Stomach (tissue), 8 donors: ENCODE measurements at regions not wholly inside any gene's neighbourhood (a gene's known extent, or its start where the extent isn't known, plus 50 kb on each side); places are given as distances from the start of the nearest gene placed in this dataset.

Experiments used
- DNase-seq, 2 donors: peaks; one replicate each; pipeline versions ENCODE4 v3.0.0 to v3.0.0-alpha.2; 2013 to 2019
- H3K27ac ChIP-seq, 5 donors: fragments of 200-600 bp in 4 of 5; sonication (generic) in 4 of 5; one replicate each; pipeline ENCODE4 v1.5.1; 2013 to 2019; ENCODE audit warnings: mild to moderate bottlenecking in 1 of 5, moderate library complexity in 1 of 5
- H3K27me3 ChIP-seq, 3 donors: fragments of 200-600 bp; sonication (generic); one replicate each; pipeline ENCODE4 v1.5.1; 2017 to 2019; ENCODE audit warnings: mixed run types in 1 of 3
- H3K36me3 ChIP-seq, 4 donors: fragments of 200-600 bp; sonication (generic); 1 replicate in 3 of 4; 2 replicates in 1 of 4; pipeline ENCODE4 v1.5.1; 2016 to 2019
- H3K4me1 ChIP-seq, 4 donors: fragments of 200-600 bp; sonication (generic); one replicate each; pipeline ENCODE4 v1.5.1; 2016 to 2019
- H3K4me3 ChIP-seq, 4 donors: fragments of 200-600 bp; sonication (generic) in 3 of 4; one replicate each; pipeline ENCODE4 v1.5.1; 2016 to 2019; ENCODE audit warnings: mild to moderate bottlenecking in 1 of 4
- H3K9me3 ChIP-seq, 4 donors: fragments of 200-600 bp; sonication (generic); one replicate each; pipeline ENCODE4 v1.5.1; 2016 to 2019
- EP300 ChIP-seq: sonication (generic); formaldehyde crosslinking; IDR thresholded peaks from one replicate; pipeline ENCODE4 v1.6.1; 2017; ENCODE audit warnings: antibody characterized with exemption
- POLR2A ChIP-seq, 4 donors: fragments of 450-650 bp; IDR thresholded peaks; one replicate each; pipeline ENCODE4 v1.6.1; 2016; ENCODE audit warnings: antibody characterized with exemption in 4 of 4, control low read depth in 2 of 4, mild to moderate bottlenecking in 1 of 4, moderate library complexity in 1 of 4
- POLR2AphosphoS5 ChIP-seq, 3 donors: sonication (generic); formaldehyde crosslinking; IDR thresholded peaks; one replicate each; pipeline ENCODE4 v1.6.1; 2016; ENCODE audit warnings: antibody characterized with exemption in 3 of 3
- WGBS, 5 donors: extraction: QIAGEN DNeasy Blood & Tissue Kit in 3 of 5; methylation state at CpG; one replicate each; pipeline versions ENCODE4 v1.1.5 to v1.1.7; 2013 to 2018; 5-methylcytosine and 5-hydroxymethylcytosine counted together
- intact Hi-C: fragments of 100-400 bp; cut with DNase I; formaldehyde crosslinking; loops from one replicate; pipeline ENCODE4 v1.15.1; 2023; ENCODE audit warnings: low total_unique reads
- TF ChIP-seq, protein P1 (sequence below), 7 experiments: fragments of 450-650 bp in 4 of 7; fragments of 200-600 bp in 3 of 7; sonication (generic) in 3 of 7; IDR thresholded peaks; one replicate each; pipeline ENCODE4 v1.5.1; 2016 to 2019; ENCODE audit warnings: antibody characterized with exemption in 7 of 7, control low read depth in 2 of 7, mild to moderate bottlenecking in 1 of 7
- donor health status: healthy with polysubstance abuse.
- donor health status: Bipolar disorder and iron deficiency.
- donor health status: healthy.

DNA sequence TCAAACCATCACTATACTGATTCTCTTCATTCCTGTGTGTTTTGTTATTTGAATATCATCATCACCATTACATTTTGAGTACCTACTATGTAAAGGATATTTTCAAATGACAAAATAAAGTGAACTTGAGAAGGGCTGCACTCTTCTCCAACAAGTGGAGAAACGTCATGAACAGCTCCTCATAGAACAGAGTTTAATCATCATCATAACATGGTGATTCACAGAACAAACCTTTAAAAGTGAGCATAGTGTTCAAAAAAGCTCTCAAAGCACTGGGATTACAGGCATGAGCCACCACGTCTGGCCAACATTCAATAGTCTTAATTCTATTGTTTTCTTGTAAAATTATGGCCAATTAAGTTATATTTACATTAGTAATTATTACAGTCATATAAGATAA is 993.9 kb downstream of the PDHA2 start:
- no peak for DNase-seq
- Histone ChIP-seq H3K27ac (no peak overlapping the region), H3K9me3 (no peaks in the 10 kb centered on the region), H3K36me3 (no peaks in the 10 kb centered on the region), H3K4me3 (no peak overlapping the region), H3K4me1 (no peaks in the 10 kb centered on the region), H3K27me3 (no peaks in the 10 kb centered on the region)
- intact Hi-C loops, result no loop called here
- TF ChIP-seq POLR2A (IDR thresholded peaks at IDR 0.05), result no peak
- 57 to 76% (median 68%) methylated on average over 2 of the region's 2 CpGs for WGBS, 5 donors

DNA sequence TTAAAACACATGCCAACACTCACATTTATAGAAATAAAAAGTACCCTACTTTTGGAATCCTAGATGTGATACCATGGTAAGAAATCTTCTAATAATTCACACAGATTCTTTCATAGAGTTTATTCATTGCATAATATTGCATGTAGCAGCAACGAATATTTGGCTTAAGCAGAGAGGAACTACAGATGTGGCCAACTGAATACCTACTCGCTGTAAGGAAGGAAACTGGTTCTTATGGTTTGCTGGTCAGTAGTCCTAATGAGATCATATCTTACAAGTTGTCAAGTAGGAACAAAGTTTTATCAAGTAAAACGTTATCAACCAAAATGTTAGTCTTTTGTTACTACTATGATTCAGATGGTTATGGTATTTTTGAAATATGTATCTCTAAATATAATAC is 996.1 kb downstream of the PDHA2 start:
- intact Hi-C loops, result no loop called here
- no peak for TF ChIP-seq POLR2AphosphoS5 (IDR thresholded peaks at IDR 0.05)
- no peak for TF ChIP-seq POLR2A (IDR thresholded peaks at IDR 0.05)
- no peak for TF ChIP-seq EP300
- TF ChIP-seq, protein P1, sequence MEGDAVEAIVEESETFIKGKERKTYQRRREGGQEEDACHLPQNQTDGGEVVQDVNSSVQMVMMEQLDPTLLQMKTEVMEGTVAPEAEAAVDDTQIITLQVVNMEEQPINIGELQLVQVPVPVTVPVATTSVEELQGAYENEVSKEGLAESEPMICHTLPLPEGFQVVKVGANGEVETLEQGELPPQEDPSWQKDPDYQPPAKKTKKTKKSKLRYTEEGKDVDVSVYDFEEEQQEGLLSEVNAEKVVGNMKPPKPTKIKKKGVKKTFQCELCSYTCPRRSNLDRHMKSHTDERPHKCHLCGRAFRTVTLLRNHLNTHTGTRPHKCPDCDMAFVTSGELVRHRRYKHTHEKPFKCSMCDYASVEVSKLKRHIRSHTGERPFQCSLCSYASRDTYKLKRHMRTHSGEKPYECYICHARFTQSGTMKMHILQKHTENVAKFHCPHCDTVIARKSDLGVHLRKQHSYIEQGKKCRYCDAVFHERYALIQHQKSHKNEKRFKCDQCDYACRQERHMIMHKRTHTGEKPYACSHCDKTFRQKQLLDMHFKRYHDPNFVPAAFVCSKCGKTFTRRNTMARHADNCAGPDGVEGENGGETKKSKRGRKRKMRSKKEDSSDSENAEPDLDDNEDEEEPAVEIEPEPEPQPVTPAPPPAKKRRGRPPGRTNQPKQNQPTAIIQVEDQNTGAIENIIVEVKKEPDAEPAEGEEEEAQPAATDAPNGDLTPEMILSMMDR (IDR thresholded peaks at IDR 0.05), result no peak
- no peak overlapping the region for H3K27ac ChIP-seq
- no peaks in the 10 kb centered on the region for H3K36me3 ChIP-seq
- 38 to 51% (median 48%) methylated on average over 3 of the region's 3 CpGs for WGBS, 5 donors
- no peak overlapping the region for H3K4me3 ChIP-seq
- H3K9me3 ChIP-seq, result no peaks in the 10 kb centered on the region
- no peaks in the 10 kb centered on the region for H3K4me1 ChIP-seq
- H3K27me3 ChIP-seq, result no peaks in the 10 kb centered on the region
- DNase-seq, result no peak

DNA sequence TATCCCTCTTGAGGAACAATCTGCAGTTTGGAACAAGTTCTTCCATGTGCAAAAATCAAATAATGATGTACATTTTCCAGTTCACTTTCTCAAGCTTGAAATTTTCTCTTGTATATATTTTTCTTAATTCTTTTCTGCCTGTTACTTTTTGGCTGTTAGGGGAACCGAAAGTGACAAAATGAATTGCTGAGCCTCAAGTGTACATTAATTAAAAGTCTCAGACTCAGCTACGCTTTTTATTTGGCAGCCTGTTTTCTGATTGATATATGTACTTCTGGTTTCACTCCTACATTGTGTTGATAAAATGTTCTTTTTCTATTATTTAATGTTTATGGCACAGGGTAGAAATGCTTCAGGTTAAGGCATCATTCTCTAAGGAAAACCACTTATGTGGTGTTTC is 999.5 kb downstream of the PDHA2 start:
- H3K27me3 ChIP-seq, result no peaks in the 10 kb centered on the region
- H3K27ac ChIP-seq, result no peak overlapping the region
- no peaks in the 10 kb centered on the region for H3K9me3 ChIP-seq
- H3K4me3 ChIP-seq, result no peak overlapping the region
- H3K36me3 ChIP-seq, result no peaks in the 10 kb centered on the region
- intact Hi-C loops, result no loop called here
- 78 to 84% (median 80%) methylated on average over 2 of the region's 2 CpGs for WGBS, 5 donors
- TF ChIP-seq EP300 (no peak), POLR2A (IDR thresholded peaks at IDR 0.05) (no peak), POLR2AphosphoS5 (IDR thresholded peaks at IDR 0.05) (no peak)
- TF ChIP-seq, protein P1 (IDR thresholded peaks at IDR 0.05), result no peak
- no peaks in the 10 kb centered on the region for H3K4me1 ChIP-seq
- DNase-seq, result no peak

DNA sequence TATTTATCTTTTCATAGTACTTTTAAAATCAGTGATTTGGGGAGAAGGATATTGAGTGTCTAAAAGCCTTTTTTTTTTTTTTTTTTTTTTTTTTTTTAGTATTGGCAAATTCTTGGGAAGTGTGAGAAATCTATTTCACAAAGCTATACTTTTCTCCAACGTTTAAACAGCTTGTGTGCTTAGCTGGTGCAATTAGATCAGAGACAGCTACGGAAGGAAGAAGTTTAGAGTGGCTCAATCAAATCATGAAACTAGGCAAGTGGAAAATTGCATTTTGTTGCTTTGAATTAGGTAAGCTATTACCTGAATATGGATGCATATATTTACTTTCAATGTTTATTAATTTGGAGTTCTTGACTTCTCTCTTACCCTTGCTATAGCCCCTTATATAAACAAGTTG is 1001.9 kb downstream of the PDHA2 start:
- Histone ChIP-seq H3K4me3 (no peak overlapping the region), H3K36me3 (no peaks in the 10 kb centered on the region), H3K27ac (no peak overlapping the region), H3K27me3 (no peaks in the 10 kb centered on the region), H3K4me1 (no peaks in the 10 kb centered on the region), H3K9me3 (no peaks in the 10 kb centered on the region)
- WGBS, 5 donors, result 48 to 64% (median 60%) methylated on average over 2 of the region's 2 CpGs
- no peak for DNase-seq
- intact Hi-C loops, result no loop called here
- TF ChIP-seq POLR2A (IDR thresholded peaks at IDR 0.05) (no peak), POLR2AphosphoS5 (IDR thresholded peaks at IDR 0.05) (no peak), EP300 (no peak)
- TF ChIP-seq, protein P1 (IDR thresholded peaks at IDR 0.05), result no peak

DNA sequence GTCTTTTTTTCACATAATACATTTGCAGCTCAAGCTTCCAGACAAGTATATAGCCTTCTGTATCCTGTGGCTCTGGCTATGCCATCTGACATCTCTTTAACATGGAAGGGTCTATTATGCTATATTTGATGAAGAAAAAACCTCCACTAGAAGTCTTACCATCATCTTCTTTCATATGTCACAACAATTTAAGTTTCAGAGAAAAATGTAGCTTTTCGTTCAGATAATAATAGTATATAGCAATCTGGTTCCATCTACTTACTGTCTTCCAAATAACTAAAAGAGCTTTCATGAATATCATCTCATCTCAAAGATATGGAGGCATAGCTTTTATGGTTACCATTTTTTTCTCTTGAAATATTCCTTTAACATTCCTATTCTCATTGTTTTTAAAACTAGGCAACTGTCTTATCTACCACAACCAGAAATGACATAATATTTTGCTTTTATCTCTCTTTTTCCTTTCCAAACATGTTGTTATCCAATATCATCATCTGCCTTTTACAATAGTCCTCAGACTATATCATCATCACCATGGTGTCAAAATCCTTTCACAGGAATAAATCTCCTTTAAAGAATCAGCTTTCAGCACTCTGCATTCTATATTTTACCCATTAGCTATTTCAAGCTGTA is 1005.1 kb downstream of the PDHA2 start:
- intact Hi-C loops, result no loop called here
- H3K27ac ChIP-seq, result no peak overlapping the region
- H3K9me3 ChIP-seq, result no peaks in the 10 kb centered on the region
- H3K4me1 ChIP-seq, result no peaks in the 10 kb centered on the region
- WGBS, 5 donors, result 78 to 92% (median 89%) methylated on average over 1 of the region's 1 CpG
- H3K4me3 ChIP-seq, result no peak overlapping the region
- H3K36me3 ChIP-seq, result no peaks in the 10 kb centered on the region
- DNase-seq, result no peak
- TF ChIP-seq POLR2A (IDR thresholded peaks at IDR 0.05), result no peak
- TF ChIP-seq, protein P1 (IDR thresholded peaks at IDR 0.05), result no peak
- no peak for TF ChIP-seq EP300
- TF ChIP-seq POLR2AphosphoS5 (IDR thresholded peaks at IDR 0.05), result no peak
- H3K27me3 ChIP-seq, result no peaks in the 10 kb centered on the region
